NCI-H446 (cell line): ENCODE measurements at regions not wholly inside any gene's neighbourhood (a gene's known extent, or its start where the extent isn't known, plus 50 kb on each side); places are given as distances from the start of the nearest gene placed in this dataset.

Source experiments
- DNase-seq, 2 experiments: peaks; one replicate each; lab custom pipeline; 2025; lab: John Stamatoyannopoulos, UW

GRCh38 chr18:40904295-40904694, 1050.7 kb upstream of the PIK3C3 start:
- peak in 1 of 2 experiments; percentile 51 for DNase-seq

GRCh38 chr18:40902436-40902835, 1052.6 kb upstream of the PIK3C3 start:
- peak; percentile 50 to 53 for DNase-seq

DNA sequence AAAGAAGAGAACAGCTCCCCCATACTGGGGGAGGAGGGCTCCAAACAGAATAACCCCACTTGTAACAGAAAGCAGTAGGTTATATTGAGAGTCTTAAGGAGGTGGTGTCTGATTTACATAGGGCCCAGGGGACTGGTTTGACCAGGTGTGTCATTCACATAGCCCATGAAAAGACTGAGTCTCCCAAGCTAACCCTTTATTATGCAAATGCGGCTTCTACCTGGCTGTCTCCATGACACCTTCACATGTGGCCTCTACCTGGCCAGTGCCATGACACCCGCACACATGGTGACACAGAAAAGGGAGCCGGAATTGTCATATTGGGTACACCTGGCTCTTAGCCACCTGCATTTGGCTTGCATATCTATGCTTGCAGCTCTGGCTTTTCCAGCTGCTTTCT, 1057.2 kb upstream of the PIK3C3 start:
- no peak for DNase-seq

DNA sequence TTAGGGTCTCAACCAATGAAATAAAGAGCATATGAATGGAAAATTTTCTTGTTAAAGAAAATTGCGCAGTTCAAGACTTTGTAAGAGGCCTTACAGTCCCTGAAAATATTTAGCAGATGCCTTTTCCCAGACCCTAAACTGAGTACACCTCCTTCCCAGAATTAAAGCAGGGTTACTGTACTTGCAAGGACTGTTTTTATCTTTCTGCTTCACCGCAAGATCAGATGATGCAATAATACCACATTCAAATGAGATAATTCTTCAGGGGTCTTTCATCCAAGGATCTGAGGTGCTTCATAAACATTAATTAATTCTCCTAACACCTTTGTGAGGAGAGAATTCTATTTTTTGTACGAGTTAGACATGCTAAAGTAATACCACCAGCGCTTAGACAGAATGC, 1071.8 kb upstream of the PIK3C3 start:
- DNase-seq: no peak

GRCh38 chr18:40882468-40882867, 1072.6 kb upstream of the PIK3C3 start:
- no peak for DNase-seq

GRCh38 chr18:40878371-40878770, 1076.7 kb upstream of the PIK3C3 start:
- DNase-seq: peak in 1 of 2 experiments; percentile 14

DNA sequence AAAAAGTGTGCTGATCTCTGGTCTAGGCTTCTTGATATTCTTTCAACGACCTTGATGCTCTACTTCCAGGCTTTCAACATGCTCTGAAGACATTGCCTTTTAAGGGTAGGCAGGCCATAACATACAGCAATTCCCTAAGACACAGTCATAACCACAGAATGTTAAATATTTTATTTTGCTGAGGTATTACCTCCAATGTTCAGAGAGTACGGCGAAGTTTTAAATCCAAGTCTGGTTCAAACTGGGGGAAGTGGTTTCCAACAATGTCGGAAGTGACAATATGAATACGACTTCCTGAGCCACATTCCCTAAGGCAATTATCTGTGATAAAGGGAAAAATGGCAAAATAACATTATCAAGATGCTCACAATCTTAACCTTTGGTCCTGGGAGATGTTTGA, 1077.9 kb upstream of the PIK3C3 start:
- no peak for DNase-seq

GRCh38 chr18:40875101-40875615, 1079.9 kb upstream of the PIK3C3 start:
- DNase-seq: no peak

- no peak for DNase-seq
These were observed 1080.8 kb upstream of the PIK3C3 start for GRCh38 chr18:40874233-40874632.

DNA sequence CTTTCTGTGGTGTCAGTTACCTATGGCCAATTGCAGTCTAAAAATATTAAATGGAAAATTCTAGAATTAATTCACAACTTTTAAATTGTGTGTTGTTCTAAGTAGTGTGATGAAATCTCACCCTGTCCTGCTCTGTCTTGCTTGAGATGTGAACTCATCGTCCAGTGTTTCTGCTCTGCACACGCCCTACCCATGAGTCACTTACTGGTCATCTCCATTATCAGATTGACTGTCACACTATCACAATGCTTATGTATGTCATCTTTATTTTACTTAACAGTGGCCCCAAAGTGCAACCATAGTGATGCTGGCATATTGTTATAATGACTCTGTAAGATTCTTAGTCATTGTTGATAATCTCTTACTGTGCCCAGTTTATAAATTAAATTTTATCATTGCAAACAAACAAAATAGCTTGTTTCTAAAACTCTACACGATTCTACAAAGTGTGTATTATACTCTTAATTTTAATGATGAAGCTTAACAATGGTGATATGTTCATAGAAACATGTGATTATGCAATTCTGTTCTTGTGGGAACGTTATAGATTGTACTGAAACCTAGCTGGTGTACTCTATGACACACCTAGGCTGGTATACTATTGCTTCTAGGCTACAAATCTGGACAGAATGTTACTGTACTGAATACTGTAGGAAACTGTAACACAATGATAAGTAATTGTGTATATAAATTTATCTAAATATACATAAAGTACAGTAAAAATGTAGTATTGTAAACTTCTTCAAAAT, 1086.8 kb upstream of the PIK3C3 start:
- no peak for DNase-seq

GRCh38 chr18:40867459-40867858, 1087.6 kb upstream of the PIK3C3 start:
- no peak for DNase-seq

GRCh38 chr18:40866968-40867367, 1088.1 kb upstream of the PIK3C3 start:
- no peak for DNase-seq

DNA sequence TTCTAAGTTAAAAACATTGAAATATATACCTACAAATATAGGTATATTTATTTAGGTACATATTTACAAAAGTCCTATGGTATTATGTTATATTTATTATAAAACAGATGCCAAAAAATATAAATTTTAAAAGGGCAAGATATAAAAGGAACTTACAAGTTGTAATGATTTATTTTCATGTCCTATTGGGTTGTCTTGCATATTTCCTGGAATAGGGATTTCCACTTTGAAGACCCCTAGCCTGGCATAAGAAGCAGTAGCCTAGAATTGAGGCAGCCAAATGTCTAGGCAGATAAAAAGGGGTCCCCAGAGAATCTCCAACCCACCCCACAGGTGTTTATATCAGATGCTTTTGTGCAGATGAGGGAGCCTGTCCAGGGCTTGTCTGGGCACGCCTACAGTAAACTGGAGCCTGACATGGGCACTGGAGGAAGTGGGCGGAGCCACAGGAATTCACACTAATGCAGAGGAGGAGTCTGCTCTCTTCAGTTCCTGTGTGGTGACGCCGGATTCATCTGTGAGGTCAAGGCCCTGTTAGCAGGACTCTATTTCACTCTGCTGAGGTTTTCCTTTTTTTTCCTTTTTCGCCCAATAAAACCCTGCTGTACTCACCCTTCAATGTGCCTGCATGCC, 1088.9 kb upstream of the PIK3C3 start:
- no peak for DNase-seq

DNA sequence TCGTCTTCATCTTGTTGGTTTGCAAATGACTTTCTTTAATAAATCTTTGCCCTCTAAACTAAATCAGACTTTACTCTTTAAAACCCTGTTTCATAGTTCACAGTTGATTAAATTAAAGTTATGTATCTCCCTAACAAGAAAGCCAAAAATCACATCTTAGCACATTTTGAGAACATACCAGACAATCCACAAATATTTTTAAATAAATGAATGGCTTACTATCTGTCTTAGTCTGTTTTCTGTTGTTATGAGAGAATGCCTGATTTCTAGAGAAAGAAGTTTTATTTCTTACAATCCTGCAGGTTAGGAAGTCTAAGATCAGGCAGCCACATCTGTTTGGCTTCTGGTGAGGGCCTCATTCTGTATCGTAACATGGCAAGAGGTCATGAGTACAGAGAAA, 1090.2 kb upstream of the PIK3C3 start:
- DNase-seq: no peak

DNA sequence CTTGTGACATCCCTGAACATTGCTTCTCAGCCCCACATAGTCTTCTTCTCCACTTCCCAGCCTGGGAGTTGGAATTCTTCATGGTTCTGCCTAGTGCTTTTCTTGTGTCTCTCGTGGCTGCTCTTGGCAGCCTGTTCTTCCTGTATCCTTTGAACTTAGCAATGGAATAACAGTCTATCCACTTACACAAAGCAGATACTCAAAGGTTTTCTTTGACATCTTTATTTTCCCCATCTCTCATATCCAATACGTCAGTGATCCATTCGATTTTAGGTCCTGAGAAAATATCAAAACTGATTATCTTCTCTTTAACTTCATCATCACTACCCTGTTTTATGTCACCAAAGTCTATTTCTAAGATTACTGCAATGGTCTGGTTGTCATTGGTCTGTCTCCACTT, 1091.2 kb upstream of the PIK3C3 start:
- DNase-seq: no peak

- no peak for DNase-seq
These were observed 1094.8 kb upstream of the PIK3C3 start for GRCh38 chr18:40860189-40860588.

DNA sequence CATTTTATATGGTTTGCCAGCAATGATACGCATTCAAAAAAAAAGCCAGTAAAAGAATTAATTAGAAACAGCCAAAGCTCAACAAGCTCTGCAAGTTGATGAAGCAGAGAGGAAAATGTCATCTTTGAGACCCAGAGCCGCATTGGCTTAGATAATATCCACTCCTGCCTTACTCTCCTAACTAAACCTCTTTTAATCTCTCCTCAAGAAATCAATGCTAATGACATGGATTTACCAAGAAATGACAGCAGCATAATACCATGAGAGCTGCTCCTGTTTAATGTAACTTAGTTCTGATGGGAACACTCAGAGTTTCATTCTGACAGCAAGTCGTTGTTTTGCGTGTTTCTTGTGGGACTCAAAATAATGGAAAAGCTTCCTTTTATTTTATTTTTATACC, 1099.4 kb upstream of the PIK3C3 start:
- no peak for DNase-seq

GRCh38 chr18:40852406-40852805, 1102.6 kb upstream of the PIK3C3 start:
- no peak for DNase-seq

GRCh38 chr18:40851014-40851429, 1104.0 kb upstream of the PIK3C3 start:
- DNase-seq: peak; percentile 36 to 53

DNA sequence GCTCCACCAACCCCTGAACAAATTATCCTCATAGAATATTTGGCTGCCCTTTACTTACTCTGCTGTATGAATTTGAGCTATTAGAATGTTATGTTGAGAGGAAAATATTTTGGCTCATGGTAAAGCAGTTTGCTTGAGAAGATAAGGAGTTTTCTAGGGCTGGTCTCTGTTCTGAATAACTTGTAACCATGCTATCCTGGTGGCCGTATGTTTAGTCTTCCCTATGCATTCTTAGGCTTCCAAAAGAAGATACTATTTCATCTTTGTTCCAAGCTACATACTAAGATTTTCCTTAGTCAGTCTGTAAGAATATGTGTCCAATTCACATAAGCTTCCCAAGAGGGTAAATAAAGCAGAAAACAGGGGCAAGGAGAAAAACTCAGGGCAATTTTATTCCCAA, 1105.1 kb upstream of the PIK3C3 start:
- DNase-seq: peak in 1 of 2 experiments; percentile 2

DNA sequence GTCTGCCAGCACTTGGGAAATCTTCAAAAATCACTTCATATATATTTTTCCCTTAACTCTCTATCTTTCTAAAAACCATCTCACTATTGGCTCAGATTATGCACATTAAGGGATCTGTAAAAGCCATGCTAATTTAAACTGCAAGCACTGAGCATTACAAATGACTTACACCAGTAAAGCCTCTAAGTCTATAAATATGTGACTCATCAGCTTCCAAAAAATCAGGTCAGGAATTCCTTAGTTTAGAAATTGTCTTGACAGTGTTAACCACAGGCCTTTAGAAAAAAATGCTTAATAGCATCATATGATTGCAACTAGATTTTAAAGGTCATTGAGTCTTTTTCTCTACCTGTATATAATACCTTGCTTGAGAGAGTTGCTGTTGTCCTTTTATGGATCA, 1113.6 kb upstream of the PIK3C3 start:
- no peak for DNase-seq

DNA sequence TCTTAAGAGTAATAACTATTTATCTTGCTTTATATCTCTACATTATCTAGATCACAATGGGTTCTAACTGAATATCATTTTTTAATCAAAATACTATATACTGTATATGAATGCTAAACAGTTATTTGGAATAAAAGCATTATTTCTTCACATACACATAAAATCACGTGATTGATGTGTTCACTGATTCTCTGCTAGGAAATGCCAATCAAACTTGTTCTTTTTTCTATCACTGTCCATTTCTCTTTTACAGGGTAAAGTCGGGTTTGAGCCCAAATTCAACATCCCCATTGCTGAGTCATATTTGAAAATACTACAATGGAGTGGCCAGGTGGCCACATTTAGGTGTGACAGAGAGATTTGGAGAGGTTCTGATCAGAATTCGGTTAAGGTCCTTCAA, 1114.0 kb upstream of the PIK3C3 start:
- DNase-seq: no peak

- DNase-seq: no peak
These were observed 1122.7 kb upstream of the PIK3C3 start for GRCh38 chr18:40832362-40832761.

GRCh38 chr18:40824291-40824690, 1130.7 kb upstream of the PIK3C3 start:
- no peak for DNase-seq
